ENCODE measurements at regions not wholly inside any gene's neighbourhood (a gene's known extent, or its start where the extent isn't known, plus 50 kb on each side); places are given as distances from the start of the nearest gene placed in this dataset.

GRCh38 chr2:7825591-7826312 is 856.1 kb upstream of the ID2 start:
- TF ChIP-seq CTCF (IDR thresholded peaks at IDR 0.05 in 4 of 5, conservative IDR thresholded peaks at IDR 0.05 in 1 of 5) (no peak), POLR2A (IDR thresholded peaks at IDR 0.05) (no peak)
- ATAC-seq: no peak
- in situ Hi-C loops (cut with MboI; ENCODE audit: low sequenced_read_pairs in 4 of 4) (no loop called here), intact Hi-C loops (cut with DNase I; ENCODE audit: low total_unique reads) (no loop called here)
- DNase-seq: no peak
- Histone ChIP-seq H3K27ac (no peak overlapping the region), H3K4me3 (no peak overlapping the region), H3K36me3 (no peaks in the 10 kb centered on the region), H3K4me1 (no peaks in the 10 kb centered on the region), H3K27me3 (no peaks in the 10 kb centered on the region), H3K9me3 (no peaks in the 10 kb centered on the region)

GRCh38 chr2:7826656-7827055 is 855.2 kb upstream of the ID2 start:
- Histone ChIP-seq H3K9me3 (no peaks in the 10 kb centered on the region), H3K4me3 (no peak overlapping the region), H3K27ac (no peak overlapping the region), H3K36me3 (no peaks in the 10 kb centered on the region), H3K27me3 (no peaks in the 10 kb centered on the region), H3K4me1 (no peaks in the 10 kb centered on the region)
- TF ChIP-seq POLR2A (IDR thresholded peaks at IDR 0.05) (no peak), CTCF (IDR thresholded peaks at IDR 0.05 in 4 of 5, conservative IDR thresholded peaks at IDR 0.05 in 1 of 5) (no peak)
- ATAC-seq: no peak
- intact Hi-C loops (cut with DNase I; ENCODE audit: low total_unique reads) (no loop called here), in situ Hi-C loops (cut with MboI; ENCODE audit: low sequenced_read_pairs in 4 of 4) (no loop called here)
- no peak for DNase-seq

GRCh38 chr2:7829241-7829640 is 852.6 kb upstream of the ID2 start:
- no peak for TF ChIP-seq POLR2A (IDR thresholded peaks at IDR 0.05)
- TF ChIP-seq CTCF (IDR thresholded peaks at IDR 0.05 in 4 of 5, conservative IDR thresholded peaks at IDR 0.05 in 1 of 5): no peak
- no peaks in the 10 kb centered on the region for H3K36me3 ChIP-seq
- intact Hi-C loops (cut with DNase I; ENCODE audit: low total_unique reads): no loop called here
- in situ Hi-C loops (cut with MboI; ENCODE audit: low sequenced_read_pairs in 4 of 4): no loop called here
- H3K9me3 ChIP-seq: no peaks in the 10 kb centered on the region
- ATAC-seq: no peak
- no peak for DNase-seq
- H3K27ac ChIP-seq: no peak overlapping the region
- no peaks in the 10 kb centered on the region for H3K4me1 ChIP-seq
- H3K4me3 ChIP-seq: no peak overlapping the region
- H3K27me3 ChIP-seq: no peaks in the 10 kb centered on the region

- no peak for DNase-seq
- no peak for ATAC-seq
- Histone ChIP-seq H3K27me3 (no peaks in the 10 kb centered on the region), H3K27ac (no peak overlapping the region), H3K4me3 (no peak overlapping the region), H3K9me3 (no peaks in the 10 kb centered on the region), H3K36me3 (no peaks in the 10 kb centered on the region), H3K4me1 (peaks cover 0 to 2% of the 10 kb centered on the region in 2 donors)
- intact Hi-C loops (cut with DNase I; ENCODE audit: low total_unique reads) (no loop called here), in situ Hi-C loops (cut with MboI; ENCODE audit: low sequenced_read_pairs in 4 of 4) (no loop called here)
- TF ChIP-seq CTCF (IDR thresholded peaks at IDR 0.05 in 4 of 5, conservative IDR thresholded peaks at IDR 0.05 in 1 of 5) (no peak), POLR2A (IDR thresholded peaks at IDR 0.05) (no peak)
Observed at GRCh38 chr2:7830616-7831015, 851.2 kb upstream of the ID2 start.

GRCh38 chr2:7835151-7835550 is 846.7 kb upstream of the ID2 start:
- in situ Hi-C loops (cut with MboI; ENCODE audit: low sequenced_read_pairs in 4 of 4): no loop called here
- intact Hi-C loops (cut with DNase I; ENCODE audit: low total_unique reads): no loop called here
- Histone ChIP-seq H3K27ac (no peak overlapping the region), H3K9me3 (no peaks in the 10 kb centered on the region), H3K27me3 (no peaks in the 10 kb centered on the region), H3K4me3 (no peak overlapping the region), H3K4me1 (peaks cover 0 to 4% of the 10 kb centered on the region in 2 donors), H3K36me3 (no peaks in the 10 kb centered on the region)
- DNase-seq (no peak), ATAC-seq (no peak)
- TF ChIP-seq CTCF (IDR thresholded peaks at IDR 0.05 in 4 of 5, conservative IDR thresholded peaks at IDR 0.05 in 1 of 5): no peak
- no peak for TF ChIP-seq POLR2A (IDR thresholded peaks at IDR 0.05)
